ENCODE measurements at regions not wholly inside any gene's neighbourhood (a gene's known extent, or its start where the extent isn't known, plus 50 kb on each side); places are given as distances from the start of the nearest gene placed in this dataset.

DNA sequence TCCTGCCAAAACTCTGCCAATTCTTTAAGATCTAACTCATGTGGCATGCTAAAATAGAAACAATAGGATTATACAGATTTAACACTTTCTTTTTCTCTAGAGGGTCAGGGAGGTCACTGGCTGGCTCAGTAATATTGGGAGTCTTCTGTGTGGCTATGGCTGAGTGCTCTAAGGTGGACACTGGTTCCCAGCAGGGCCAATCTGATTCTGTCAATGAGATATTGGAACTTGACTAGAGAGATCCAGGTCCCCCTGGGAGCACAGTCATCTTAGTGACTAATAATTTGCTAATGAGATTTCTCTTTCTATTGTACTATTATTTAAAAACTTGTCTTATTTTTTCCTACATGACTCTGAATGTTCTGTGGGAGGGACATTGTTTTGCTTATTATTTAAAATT, 69.1 kb upstream of the ZP4 start:
- TF ChIP-seq, protein P1, sequence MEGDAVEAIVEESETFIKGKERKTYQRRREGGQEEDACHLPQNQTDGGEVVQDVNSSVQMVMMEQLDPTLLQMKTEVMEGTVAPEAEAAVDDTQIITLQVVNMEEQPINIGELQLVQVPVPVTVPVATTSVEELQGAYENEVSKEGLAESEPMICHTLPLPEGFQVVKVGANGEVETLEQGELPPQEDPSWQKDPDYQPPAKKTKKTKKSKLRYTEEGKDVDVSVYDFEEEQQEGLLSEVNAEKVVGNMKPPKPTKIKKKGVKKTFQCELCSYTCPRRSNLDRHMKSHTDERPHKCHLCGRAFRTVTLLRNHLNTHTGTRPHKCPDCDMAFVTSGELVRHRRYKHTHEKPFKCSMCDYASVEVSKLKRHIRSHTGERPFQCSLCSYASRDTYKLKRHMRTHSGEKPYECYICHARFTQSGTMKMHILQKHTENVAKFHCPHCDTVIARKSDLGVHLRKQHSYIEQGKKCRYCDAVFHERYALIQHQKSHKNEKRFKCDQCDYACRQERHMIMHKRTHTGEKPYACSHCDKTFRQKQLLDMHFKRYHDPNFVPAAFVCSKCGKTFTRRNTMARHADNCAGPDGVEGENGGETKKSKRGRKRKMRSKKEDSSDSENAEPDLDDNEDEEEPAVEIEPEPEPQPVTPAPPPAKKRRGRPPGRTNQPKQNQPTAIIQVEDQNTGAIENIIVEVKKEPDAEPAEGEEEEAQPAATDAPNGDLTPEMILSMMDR (IDR thresholded peaks at IDR 0.05), result no peak
- no peak for TF ChIP-seq EZH2 (IDR thresholded peaks at IDR 0.05; ENCODE audit: borderline replicate concordance, insufficient read depth, low read depth, low read length, poor library complexity, severe bottlenecking)

All from B cell (primary cell).